ENCODE measurements at regions not wholly inside any gene's neighbourhood (a gene's known extent, or its start where the extent isn't known, plus 50 kb on each side); places are given as distances from the start of the nearest gene placed in this dataset.
"Not testable (repeated sequence)": the region's sequence is repeated elsewhere in the genome, so short reads cannot be mapped to it uniquely, and the experiment has no call there.

DNA sequence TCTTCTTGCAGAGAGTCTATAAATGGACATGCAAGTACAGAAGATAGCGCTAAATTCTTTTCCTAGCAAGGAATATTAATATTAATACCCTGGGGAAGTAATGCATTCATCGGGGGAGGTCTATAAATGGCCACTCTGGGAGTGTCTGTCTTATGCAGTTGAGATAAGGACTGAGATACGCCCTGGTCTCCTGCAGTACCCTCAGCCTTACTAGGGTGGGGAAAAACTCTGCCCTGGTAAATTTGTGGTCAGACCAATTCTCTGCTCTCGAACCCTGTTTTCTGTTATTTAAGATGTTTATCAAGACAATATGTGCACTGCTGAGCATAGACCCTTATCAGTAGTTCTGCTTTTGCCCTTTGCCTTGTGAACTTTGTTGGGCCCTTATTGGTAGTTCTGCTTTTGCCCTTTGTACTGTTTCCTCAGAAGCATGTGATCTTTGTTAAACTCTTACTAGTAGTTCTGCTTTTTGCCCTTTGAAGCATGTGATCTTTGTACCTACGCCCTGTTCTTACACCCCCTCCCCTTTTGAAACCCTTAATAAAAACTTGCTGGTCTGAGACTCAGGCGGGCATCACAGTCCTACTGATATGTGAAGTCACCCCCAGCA, 1956.2 kb downstream of the PCDH9 start:
- not testable (repeated sequence) for DNase-seq

DNA sequence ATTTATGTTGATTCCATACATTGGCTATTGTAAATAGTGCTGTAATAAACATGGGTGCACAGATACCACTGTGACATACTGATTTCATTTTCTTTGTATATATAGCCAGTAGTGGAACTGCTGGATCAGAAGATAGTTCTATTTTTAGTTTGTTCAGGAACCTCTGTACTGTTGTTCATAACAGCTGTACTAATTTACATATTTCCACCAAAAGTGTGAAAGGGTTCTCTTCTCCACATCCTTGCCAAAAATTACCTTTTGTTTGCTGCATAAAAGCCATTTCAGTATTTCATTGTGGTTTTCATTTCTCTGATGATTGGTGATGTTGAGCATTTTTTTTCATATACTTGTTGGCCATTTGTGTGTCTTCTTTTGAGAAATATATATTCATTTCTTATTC, 1962.1 kb downstream of the PCDH9 start:
- DNase-seq = no peak

DNA sequence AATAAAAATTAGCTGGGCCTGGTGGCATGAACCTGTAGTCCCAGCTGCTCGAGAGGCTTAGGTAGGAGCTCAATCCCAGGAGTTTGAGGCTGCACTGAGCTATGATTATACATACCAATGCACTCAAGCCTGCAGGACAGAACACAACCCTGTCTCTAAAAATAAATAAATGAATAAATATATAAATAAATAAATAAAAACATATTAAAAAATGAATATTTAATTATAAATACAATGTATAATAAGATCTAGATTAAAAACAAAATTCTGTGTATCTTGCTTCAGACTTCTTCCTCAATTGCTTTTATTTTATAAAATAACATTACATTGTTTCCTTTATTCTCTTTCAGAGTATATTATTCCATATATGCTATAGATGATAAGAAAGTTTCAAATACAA, 1964.1 kb downstream of the PCDH9 start:
- DNase-seq = no peak

DNA sequence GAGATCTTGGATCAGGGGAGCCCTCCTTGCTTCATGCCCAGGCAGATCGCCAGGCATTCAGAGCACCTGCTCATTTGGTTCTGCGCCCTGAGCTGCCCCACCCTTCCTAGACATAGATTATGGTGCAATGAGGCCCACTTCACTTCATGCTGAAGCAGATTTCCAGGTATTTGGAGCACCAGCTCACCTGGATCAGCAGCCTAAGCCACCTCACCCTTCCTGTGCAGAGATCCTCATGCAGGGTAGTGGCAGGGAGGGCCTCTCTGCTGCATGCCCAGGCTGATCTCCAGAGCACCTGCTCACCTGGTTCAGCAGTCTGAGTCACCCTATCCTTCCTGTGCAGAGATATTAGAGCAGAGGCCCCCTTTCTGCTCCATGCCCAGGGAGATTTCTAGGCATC, 1966.1 kb downstream of the PCDH9 start:
- no peak for DNase-seq

DNA sequence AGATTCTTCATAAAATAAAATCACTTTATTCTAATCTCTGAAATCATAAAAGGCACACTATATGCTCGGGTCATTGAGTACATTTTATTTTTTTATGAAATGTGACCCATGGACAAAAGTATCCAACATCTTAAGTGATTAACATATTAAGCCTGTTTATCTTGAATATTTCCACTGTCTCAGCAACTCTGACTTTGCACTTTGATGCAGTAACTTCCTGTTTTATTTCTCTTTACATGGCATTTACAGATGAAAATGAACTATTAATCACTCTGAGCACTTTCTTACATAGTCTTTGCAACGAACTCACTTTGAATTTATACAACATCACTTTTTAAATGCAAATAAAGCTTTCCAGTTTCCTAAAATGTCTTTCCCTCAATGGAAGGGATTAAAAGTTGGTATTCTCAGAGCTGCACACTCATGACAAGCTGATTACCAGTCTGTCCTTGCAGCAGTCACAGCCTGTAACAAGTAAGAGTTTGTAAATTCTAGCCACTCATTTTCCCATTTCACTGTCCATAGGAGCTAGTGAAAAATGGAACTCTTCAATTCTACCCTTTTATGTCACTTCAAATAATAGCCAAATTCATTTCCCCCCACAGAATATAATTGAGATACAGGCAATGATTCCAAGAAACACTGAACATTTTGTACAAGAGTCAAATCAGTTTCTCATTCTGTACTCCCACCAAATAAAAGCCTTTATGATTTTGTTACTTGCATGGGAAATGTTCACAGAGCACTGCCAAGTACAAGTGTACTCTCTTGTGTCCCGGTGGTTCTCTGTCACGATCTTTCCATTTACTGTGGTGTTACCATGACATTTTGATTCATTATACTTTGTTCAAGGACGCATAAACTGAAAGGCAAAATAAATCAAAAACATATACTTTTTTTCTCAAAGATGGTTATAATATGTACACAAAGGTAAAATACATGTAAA, 1968.9 kb downstream of the PCDH9 start:
- no peak for DNase-seq

DNA sequence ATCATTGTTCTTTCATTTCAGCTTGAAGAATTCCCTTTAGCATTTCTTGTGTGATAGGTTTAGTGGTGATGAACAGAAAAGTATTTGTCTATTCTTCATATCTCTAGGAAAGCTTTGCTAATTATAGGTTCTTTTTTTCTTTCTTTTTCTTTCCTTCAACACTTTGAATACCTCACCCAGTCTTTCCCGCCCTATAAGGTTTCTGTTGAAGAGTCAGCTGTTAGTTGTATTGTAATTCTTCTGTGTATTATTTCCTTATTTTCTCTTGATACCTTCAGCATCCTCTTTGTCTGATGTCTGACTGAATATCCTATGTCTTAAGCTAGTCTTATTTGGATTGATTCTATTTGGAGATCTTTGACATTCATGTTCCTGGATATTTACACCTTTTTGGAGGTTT, 1989.4 kb downstream of the PCDH9 start:
- no peak for DNase-seq

DNA sequence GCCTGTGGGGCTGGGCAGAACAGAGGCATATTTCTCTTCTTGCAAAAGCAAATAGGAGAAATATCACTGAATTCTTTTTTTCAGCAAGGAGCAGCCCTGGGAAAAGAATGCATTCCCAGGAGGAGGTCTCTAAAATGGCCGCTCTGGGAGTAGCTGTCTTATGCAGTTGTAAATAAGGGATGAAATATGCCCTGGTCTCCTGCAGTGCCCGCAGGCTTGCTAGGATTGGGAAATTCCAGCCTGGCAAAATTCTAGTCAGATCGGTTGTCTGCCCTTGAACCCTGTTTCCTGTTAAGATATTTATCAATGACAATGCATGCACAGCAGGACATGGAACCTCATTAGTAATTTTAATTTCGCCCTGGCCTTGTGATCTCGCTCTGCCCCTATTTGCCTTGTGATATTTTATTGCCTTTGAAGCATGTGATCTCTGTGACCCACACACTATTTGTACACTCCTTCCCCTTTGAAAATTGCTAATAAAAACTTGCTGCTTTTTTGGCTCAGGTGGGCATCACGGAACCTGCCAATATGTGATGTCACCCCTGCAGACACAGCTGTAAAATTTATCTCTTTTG, 1993.2 kb downstream of the PCDH9 start:
- no peak for DNase-seq

DNA sequence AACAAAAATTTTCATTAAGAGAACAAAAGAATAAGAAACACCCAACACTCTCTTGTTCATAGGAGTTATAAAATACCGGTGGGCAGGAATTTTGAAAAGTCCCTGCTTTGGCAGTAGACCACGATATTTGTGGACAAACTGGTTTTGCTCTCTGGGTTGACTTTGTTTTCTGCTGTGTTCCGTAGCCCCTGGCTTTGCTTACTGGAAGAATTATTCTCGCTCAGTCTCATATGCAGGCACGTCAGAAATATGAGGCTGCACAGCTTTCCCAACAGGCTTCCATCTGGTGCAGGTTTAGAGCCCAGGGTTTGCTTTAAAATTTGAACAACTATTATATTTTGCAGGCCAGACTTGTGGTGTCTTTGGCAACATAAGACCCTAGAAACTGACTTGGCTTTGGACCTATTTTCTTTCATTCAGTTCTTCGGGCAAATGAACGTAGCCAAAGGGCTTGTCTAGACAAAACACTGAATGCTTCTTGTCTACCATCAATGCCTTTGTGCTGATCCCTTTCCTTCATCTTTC, 2012.6 kb downstream of the PCDH9 start:
- DNase-seq = peak; percentile 58

DNA sequence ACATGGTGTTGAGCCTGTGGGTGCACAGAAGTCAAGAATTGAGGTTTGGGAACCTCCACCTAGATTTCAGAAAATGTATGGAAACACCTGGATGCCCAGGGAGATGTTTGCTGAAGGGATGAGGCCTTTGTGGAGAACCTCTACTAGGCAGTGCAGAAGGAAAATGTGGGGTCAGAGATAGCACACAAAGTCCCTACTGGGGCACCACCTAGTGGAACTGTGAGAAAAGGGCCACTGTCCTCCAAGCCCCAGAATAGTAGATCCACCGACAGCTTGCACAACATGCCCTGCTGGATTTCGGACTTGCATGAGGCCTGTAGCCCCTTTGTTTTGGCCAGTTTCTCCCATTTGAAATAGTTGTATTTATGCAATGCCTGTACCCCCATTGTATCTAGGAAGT, 2027.3 kb downstream of the PCDH9 start:
- not testable (repeated sequence) for DNase-seq

DNA sequence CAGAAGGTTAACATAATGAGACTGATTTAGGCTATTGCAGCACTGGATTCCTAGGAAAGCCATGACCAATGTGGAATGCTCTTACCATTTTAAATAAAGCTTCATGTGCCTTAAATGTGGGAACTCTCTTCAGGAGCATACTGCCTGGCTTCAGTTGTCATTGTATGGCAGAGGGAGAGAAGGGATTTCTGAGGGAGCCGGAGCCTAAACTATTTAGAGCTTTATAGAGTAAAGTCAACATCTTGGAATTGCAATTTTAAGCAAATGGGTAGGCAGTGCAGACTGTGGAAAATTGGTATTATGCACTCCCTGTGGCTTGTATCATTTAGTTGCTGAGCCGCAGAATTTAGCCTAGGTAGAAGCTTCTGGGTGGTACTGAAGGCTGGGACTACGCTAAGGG, 2041.4 kb downstream of the PCDH9 start:
- DNase-seq = no peak

DNA sequence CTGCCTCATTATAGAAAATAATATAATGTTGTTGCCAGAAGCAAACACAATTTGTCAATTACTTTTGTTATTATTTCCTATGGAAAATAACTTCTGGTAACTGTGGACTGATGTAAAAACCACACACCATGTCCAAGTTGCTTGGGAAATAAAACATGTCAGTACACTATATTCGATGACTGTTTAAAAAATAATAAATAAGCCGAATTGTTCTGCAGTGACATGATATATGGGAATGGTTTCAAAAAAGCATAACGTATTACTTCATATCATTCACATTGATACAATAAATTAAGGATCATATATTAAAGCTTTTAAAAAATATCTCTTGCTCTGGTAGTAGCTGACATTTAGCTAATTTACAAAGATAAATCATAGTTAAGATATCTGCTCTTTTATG, 2062.1 kb downstream of the PCDH9 start:
- no peak for DNase-seq

DNA sequence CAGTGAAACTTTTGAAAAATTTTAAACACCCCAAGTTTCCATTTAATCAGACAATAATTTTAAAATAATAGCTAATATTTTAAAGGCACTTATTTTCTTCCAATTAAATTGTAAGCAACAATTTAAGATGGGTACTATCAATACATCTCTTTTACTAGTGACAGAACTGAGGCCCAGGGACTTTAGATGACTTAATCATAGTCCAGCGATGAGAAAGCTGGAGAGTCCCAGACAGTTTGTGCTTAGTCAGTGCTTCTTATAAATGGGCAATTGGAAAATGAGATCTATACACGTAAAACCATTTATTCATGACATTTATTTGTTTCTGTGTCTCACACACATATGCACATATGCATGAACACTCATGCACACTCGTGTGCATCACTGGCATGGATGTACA, 2063.5 kb downstream of the PCDH9 start:
- no peak for DNase-seq

DNA sequence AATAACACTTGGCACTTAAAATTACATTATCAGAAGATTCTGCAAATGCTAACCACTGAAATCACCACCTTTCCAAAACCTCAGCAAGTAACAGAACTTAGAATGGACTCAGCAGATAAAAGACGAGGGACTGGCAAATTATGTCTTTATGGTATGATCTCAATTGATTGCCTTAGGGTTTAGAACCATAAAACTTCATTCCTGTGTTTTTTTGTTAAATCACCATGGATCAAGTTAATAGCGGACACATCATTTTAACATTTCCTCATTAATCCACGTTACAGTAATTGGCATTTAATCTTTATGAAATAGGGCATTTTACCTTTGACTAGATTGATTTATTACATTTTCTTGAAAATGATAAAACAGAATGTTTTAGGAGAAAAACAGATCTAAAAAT, 2070.3 kb downstream of the PCDH9 start:
- DNase-seq = no peak

DNA sequence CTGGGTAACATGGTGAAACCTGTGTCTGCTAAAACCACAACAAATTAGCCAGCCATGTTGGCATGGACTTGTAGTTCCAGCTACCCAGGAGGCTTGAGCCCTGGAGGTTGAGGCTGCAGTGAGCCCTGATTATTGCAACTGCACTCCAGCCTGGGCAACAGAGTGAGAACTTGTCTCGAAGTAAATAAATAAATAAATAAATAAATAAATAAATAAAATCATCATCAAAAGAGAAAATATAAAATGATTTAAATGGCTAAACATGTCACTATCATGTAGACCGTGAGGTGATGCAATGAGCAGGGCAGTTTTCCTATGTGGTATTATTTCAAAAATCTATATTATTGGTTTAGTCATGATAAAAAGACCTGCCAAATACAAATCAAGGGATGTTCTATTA, 2074.3 kb downstream of the PCDH9 start:
- no peak for DNase-seq

DNA sequence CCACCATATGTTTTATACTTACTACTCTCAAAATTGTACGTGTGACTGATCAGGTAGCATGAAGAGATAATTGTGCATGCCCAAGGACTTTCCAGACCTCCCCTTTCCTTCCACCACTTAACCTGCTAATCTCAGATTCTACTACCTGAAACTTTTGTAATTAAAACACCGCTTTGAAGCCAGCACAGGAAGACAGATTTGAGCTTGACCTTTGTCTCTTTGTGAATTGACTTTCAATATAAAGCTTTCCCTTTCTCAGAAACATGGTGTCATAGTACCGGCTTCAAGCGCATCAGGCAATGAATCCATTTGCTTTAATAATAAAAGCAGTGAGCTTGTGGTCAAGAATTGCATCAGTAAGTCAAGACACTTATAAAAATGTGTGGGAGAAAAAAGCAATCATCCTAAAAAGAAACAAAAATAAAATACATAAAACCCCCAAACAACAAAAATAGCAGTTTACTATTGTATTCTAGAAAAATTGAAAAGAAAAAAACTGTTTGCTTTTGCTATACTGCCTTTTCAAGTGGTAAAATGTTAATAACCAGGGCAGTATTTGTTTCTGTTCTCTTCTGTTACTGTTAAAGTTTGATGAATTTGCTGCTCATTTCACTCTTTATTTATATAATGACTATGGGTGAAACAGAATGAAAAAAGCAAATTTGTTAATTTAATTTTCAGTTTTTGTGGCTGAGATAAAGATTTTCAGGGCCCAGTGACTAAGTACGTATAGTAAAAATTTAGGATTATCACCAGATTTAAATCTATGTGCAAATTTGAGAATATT, 2075.3 kb downstream of the PCDH9 start:
- no peak for DNase-seq

DNA sequence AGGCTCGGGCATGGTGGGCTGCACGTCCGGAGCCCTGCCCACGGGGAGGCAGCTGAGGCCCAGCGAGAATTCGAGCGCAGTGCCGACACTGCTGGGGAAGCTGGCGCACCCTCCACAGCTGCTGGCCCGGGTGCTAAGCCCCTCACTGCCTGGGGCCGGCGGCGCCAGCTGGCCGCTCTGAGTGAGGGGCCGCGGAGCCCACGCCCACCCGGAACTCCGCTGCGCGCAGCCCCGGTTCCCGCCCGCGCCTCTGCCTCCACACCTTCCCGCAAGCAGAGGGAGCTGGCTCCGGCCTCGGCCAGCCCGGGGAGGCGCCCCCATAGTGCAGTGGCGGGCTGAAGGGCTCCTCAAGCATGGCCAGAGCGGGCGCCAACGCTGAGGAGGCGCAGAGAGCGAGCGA, 2080.4 kb downstream of the PCDH9 start:
- no peak for DNase-seq

DNA sequence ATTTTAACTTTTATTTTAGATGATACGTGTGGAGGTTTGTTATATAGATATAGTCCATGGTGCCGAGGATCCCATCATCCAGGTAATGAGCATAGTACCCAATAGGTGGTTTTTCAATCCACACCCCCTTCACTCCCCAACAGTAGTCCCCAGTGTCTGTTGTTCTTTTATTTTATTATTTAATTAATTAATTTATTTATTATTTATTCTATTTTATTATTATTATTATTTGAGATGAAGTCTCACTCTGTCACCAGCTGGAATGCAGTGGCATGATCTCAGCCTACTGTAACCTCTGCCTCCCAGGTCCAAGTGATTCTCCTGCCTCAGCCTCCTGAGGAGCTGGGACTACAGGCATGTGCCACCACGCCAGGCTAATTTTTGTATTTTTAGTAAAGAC, 2086.2 kb downstream of the PCDH9 start:
- no peak for DNase-seq

DNA sequence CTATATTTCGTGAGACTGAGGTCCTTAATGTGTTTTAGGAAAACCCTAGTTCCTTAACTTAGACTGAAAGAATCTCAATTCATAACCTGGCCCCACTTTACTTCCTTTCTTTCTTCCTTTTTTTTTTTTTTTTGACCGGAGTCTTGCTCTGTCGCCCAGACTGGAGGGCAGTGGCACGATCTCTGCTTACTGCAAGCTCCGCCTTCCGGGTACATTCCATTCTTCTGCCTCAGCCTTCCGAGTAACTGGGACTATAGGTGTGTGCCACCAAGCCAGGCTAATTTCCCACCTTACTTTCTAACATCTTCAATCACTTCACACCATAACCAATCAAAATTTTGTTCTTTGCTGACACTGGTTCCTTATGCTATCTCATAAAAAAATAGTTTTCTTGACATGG, 2097.0 kb downstream of the PCDH9 start:
- peak; percentile 87 for DNase-seq

DNA sequence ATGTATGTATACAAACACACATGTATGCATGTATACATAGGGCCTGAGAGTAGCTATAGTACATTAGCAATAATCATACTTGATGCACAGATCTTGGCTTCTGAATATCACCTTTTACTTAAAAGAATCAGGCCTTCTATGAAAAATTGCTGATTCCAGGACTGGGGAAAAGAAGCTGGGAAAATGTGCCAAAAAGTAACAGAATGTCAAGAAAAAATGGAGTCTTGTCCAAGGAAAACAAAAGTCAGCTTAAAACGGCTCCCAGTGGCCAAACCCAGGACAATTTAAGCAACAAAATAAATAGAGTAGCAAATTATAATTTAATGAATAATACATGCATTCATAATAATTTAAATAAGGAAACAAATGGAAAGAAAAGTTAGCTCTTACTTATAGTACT, 2104.9 kb downstream of the PCDH9 start:
- no peak for DNase-seq

DNA sequence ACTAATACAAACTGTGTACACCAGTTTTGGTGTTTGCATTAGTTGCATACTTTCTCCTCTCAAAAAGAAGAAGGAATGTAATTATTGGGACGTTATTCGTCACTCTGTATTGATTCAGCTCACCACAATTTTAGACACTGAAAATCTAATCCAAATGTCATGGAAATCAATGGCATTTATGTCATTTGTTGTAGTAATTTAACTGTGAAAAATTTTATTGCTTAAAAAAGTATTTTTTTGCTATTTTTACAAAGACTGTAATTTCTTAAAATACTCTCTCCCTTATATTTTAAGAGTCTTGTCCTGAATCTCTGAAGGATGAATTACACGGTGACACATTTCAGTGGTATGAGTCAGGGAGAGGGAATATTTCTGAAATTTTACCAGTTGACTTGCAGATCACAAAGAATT, 2117.6 kb downstream of the PCDH9 start:
- DNase-seq = no peak

DNA sequence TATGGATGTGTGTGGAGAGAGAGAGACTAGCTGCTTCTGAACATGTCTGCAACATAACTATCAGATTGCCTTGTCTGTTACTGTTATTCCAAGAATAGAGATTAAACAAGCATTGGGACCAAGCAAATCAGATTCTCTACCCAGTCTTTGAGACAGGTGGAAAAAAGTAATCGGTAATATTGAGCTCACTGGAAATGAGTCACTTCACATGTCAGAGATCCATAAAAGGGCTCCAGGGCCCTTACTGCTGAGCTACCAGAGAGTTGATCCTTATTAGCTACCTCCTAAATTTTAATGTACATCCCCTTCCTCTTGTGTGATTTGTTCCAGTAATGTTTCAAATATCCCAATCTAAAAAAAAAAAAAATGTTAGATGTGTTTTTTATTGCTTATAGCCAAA, 2118.0 kb downstream of the PCDH9 start:
- no peak for DNase-seq

DNA sequence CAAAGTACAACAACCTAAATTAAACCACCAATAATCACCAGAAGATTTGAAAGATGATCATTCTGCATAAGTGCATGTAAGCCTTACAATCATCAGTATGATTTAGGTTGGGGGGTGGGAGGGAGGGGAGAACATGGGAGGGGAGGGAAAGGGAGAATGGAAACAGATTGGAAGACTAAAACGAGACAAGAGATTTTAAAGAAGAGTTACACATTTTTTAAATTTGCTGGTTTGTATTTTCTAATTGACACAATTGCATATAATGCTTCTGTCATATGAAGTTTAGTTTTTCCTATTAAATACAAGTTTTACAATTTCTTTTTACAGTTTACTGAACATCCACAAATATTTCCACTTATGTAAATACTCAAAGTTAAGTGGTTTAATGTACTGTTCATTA, 2118.9 kb downstream of the PCDH9 start:
- no peak for DNase-seq

DNA sequence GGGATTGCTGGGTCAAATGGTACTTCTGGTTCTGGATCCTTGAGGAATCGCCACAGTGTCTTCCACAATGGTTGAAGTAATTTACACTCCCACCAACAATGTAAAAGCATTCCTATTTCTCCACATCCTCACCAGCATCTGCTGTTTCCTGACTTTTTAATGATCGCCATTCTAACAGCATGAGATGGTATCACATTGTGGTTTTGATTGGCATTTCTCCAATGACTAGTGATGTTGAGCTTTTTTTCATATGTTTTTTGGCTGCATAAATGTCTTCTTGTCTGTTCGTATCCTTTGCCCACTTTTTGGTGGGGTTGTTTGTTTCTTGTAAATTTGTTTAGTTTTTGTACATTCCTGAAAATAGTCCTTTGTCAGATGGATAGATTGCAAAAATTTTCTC, 2125.7 kb downstream of the PCDH9 start:
- not testable (repeated sequence) for DNase-seq
